IPS DF 4.7 (cell line): ENCODE measurements at regions not wholly inside any gene's neighbourhood (a gene's known extent, or its start where the extent isn't known, plus 50 kb on each side); places are given as distances from the start of the nearest gene placed in this dataset.
"Not testable (repeated sequence)": the region's sequence is repeated elsewhere in the genome, so short reads cannot be mapped to it uniquely, and the experiment has no call there.

ENCODE experiments used
- DNase-seq: peaks from one replicate; pipeline ENCODE4 v3.0.0-alpha.2; 2013; ENCODE audit warnings: low spot score; ENCODE audit errors: extremely low read depth

DNA sequence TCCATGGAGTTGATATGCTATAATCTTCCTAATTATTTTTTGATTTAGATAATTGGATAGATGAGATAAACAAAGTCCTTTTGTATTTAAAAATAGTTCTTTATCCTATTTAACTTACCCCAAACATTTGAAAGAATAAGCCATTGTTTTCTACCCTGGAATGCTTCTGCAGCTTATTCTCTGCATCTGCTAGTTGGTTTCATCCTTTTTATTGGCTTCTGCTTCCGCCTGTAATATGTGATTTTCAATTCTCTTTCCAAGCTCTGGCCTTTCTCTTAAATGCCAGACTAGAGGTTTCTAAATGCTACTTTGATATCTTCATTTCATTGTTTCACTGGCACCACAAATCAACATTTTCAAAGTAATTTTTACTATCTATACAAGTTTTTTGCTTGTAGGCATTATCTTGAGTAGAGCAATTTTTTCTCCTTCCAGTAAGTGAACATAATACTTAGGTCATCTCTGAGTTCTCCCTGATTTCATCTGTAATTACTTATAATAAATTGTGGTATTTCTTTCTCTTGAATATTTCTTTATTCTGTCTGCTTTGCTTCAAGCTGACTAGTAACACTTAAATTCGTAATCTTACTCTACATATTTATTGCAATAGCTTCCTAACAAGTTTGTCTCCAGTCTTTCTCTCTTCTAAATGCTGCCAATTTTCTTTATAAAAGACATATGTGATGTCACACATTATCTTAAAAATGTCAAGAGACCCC, 958.4 kb downstream of the SLC6A15 start:
- no peak for DNase-seq

DNA sequence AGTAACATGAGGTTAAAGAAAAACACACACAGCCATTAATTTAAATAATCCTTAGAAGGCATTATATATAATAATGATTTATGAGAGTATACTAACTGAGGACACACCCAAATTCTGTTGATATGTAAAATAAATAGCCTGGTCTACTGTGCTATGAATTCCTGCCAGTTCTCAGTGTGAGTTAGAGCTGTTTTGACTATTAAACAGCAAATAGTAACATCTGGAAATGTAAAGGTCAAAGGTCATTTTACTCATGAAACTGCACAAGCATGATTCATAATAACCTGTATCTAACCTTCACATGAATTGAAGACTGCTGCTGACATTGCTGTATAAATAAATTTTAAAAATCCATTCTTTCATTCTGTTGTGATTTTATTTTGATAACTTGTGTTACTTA, 966.7 kb downstream of the SLC6A15 start:
- no peak for DNase-seq

DNA sequence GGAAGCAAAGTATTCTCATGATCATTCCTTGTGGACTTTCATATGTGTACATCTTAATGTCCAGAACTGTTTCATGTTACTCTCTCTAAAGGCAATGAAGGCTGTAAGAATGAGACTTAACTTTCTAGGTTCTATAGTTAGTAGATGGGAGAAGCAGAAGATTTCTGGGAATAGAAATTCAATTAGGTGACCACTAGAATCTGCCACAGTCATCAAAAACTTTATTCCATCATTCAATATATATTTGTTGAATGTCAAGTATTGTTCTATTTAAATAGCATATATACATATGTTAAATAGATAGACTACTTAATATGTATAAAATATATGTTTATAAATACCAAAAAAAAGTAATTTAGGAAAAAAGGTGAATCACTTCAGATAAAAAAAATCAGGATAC, 972.9 kb downstream of the SLC6A15 start:
- no peak for DNase-seq

DNA sequence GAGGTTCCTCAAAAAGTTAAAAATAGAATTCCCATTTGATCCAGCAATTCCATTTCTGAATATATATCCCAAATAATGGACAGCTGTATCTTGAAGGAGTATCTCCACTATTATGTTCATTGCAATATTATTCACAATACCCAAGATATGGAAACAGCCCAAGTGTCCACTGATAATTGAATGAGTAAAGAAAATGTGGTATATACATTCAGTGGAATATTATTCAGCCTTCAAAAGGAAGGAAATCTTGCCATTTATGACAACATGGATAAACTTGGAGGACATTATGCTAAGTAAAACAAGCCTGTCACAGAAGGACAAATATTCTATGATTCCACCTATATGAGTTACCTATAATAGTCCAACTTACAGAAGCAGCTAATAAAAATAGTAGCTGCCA, 979.0 kb downstream of the SLC6A15 start:
- no peak for DNase-seq

DNA sequence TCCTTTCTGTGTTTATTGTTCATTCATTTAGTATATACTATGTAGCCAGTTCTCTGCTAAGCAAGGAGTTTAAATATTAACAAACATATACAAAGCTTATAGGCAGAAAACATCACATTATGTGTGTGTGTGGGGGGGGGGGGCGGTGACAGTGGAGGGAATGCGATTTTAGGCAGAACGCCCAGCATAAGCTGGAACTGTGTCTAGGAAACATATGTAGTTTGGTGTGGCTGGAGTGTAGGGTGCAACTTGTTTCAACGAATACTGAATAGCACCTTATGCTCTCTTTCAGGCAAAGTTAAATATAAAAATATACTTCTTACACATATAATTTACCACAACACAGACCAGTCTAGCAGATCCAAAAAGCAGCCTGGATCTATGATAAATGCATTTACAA, 980.6 kb downstream of the SLC6A15 start:
- DNase-seq: no peak

DNA sequence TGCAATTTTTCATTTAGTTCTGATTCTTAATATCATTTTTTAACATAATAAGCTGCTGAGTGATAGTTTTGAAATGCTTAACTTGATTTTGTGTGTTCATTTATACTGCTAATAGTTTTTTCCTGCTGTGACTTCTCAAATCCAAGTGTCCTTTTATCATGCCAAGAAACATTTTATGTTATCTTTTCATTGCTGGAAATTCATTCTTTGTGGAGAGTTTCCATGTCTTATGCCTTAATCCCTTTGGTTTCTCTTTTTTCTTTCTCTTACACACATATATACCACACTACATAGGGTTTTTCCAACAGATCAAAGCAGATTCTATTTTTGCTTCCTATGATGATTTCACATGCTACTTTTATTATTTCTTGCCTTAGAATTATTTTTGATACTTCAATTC, 981.1 kb downstream of the SLC6A15 start:
- DNase-seq: no peak

DNA sequence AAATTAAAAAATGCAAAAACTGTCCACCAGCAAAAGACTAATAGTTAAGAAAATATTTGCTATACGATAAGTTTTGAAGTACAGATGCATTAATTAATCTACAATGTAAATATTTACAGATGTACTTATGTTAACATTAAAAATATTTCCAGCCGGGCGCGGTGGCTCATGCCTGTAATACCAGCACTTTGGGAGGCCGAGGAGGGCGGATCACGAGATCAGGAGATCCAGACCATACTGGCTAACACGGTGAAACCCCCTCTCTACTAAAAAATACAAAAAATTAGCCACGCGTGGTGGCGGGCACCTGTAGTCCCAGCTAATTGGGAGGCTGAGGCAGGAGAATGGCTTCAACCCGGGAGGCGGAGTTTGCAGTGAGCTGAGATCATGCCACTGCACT, 982.8 kb downstream of the SLC6A15 start:
- DNase-seq: not testable (repeated sequence)

DNA sequence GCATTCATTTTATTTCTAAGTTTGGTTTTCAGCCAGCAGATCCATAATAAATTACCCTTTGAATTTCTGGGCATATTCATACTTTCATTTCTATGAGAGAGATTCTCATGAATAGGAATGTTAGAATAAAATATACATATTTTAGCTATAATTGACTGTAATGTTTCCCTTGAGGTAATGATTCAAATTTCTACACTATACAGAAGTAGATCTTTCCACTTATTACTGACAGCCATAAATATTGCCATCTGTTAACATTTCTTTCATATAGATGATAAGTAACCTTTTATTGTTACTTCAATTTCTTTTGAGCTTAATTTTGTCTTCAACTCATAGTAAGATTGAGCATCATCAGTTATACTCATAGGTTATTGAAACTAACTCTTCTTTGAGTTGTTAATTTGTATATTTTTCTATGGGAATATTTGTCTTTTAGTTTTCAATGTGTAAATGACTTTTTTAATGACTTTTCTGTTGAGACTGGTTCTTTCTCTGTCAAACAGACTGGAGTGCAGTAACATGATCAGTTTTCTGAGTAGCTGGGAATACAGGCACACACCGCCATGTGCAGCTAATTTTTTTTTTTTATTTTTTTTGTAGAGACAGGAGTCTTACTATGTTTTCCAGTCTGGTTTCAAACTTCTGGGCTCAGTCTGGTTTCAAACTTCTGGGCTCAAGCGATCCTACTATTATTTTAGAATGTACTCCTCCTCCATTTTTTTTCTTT, 991.6 kb downstream of the SLC6A15 start:
- no peak for DNase-seq

DNA sequence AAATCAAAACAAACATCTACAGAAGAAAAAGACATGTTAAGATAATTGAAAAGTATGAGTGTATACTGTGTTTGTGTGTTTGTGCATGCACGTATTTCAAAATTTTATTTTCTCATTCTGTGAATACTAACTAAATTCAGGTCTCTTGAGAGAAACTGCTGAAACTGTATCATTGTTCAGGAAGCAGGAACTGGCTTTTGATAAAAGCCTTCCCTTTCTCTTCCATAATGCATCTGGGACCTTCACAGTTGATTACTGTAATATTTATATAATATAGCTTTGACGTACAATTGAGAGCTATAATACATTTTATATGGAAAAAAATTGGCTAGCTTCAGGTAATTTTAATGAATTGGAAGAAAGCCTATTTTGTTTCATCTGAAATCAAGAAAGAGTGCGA, 993.5 kb downstream of the SLC6A15 start:
- no peak for DNase-seq

DNA sequence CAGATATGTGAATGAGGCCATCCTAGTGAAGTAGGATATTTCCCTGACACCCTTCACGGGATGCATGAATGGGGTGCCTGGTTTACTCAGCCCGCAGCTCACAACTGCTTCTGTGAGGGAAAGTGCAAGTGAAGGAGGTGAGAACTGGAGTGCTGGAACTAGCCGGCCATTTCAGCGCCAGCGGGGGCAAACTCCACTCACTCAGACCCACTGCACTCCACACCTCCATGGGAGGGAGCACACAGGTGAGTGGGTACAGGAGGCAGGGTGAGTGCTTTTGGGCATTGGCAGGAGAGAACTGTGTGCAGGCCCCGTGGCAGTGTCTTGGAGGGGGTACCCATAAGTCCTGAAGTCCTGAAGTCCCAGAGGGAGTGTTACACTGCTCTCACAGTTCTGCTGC, 1008.4 kb downstream of the SLC6A15 start:
- DNase-seq: no peak

DNA sequence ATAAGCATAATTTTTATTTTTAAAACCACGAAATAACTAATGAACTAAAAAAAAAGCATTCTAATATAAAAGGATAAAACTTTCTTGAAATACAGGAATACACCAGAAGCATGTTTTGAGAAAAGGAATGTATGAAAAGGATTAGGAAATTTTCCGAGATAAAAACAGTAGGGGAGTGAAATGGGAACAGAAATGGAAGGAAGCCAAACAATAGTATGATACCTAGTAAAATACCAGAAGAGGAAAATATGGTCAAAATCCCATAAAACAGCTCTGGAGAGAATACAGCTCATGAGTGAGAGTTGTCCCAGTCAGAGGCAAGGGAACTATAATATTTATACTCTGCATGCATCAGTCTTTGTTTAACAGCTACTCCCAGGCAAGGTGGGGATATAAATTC, 1016.2 kb downstream of the SLC6A15 start:
- no peak for DNase-seq

DNA sequence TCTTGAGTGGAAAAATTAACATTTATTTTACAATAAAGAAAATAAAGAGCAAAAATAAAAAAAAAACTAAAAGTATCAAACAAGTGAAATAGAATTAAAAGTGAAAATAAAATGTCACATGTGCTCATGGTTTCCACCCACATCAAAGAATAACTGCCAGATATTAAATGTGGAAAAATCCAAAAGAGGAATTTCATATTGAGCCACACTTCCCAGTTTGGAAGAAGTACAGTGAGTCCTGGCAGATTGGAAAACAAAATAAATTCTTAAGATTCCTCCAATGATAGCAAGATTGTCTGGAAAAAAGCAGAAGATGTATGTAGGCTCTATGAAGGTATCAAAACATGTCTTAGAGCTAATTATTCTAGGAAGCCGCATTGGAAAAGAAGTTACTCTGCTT, 1019.5 kb downstream of the SLC6A15 start:
- DNase-seq: no peak

DNA sequence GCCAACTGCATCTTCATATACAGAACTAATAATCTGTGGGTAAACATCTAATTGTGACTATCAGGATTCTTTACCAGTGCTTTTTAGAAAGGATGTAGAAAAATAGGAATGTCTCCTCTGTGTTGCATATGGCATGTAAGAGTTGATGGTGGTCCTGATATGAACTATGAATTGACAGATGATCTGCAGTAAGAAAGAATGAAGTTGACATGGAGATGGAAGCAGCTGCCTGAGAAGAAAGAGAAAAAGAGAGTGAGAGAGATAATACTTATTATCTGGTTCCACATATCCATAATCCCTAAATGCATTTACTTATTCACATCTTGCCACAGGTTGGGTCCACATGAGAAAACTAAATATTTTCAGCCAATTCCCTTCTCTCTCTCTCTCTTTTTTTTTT, 1022.9 kb downstream of the SLC6A15 start:
- no peak for DNase-seq

DNA sequence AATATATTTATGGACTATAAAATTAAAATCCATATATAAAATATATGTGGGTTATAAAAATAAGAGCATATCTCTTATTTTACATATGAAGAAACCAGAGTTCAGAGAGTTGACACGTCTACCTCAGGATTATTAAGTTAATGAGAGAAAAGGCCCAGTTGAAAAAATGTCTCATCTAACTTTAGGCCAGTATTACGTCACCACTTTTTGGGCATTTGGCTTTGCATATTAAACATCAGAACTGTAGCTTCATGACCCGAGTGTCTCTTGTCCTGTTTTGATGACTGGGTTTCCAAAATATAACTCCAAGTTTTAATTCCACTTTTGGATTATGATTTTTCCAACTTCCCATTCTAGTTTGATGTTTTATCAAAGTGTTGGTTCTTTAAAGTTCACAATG, 1026.1 kb downstream of the SLC6A15 start:
- no peak for DNase-seq

DNA sequence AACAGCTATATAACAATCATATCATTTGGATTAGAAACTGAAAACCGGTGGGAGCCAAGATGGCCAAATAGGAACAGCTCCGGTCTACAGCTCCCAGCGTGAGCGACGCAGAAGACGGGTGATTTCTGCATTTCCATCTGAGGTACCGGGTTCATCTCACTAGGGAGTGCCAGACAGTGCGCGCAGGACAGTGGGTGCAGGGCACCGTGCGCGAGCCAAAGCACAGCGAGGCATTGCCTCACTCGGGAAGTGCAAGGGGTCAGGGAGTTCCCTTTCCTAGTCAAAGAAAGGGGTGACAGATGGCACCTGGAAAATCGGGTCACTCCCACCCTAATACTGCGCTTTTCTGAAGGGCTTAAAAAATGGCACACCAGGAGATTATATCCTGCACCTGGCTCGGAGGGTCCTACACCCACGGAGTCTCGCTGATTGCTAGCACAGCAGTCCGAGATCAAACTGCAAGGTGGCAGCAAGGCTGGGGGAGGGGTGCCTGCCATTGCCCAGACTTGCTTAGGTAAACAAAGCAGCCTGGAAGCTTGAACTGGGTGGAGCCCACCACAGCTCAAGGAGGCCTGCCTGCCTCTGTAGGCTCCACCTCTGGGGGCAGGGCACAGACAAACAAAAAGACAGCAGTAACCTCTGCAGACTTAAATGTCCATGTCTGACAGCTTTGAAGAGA, 1041.5 kb downstream of the SLC6A15 start:
- DNase-seq: not testable (repeated sequence)

DNA sequence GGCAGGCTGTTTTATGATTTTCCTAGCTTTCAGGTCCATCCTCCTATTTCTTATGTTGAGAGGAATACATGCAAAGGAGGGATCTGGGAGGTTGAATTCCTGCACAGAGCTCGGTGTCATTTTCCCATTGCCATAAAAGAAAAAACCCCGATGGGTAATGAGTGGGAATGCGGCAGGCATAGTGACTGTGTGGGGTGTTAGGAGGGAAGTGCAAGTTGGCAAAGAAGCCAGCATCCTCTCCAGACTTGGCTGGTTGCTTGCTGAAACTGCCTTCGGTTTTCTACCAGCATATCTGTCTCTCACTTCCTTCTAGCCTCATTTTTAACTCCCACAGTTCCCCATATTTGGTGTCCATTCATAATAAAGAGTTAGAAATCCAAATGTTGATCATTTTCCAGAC, 1046.1 kb downstream of the SLC6A15 start:
- DNase-seq: no peak

DNA sequence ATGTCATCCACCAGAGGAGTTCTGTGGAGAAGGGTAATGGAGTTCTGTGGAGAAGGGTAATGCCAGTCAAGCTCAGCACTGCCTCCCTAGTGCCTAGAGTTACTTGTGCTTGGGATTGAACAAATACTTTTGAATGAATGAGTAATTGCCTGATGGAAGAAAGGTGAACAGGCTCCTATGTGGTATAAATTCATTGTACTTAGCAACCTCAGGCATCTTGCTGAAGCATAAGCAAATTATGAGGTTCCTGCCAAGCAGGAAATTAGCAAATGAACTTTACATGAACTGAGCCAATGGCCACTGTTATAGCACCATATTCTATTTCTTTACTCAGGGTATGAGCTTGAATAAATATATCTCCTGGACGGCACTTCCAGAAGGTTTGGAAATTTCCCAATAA, 1047.2 kb downstream of the SLC6A15 start:
- DNase-seq: no peak

DNA sequence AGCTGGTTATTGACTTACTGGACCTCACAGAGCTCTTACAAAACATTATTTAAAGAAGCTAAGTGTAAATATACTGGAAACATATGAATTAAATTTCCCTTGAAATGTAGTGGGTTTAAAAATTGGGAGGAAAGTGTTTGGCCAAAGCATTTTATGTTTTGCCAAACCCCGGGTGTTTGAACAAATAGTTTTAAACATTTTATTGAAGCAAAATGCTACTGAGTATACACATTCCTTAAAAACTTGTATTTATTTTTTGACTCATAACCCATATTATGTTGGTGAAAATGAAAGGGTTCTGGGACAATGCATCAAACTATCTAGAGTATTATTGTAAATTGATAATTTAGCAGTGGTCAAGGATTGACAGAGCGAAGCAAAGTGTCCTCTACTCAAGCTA, 1048.5 kb downstream of the SLC6A15 start:
- DNase-seq: no peak

DNA sequence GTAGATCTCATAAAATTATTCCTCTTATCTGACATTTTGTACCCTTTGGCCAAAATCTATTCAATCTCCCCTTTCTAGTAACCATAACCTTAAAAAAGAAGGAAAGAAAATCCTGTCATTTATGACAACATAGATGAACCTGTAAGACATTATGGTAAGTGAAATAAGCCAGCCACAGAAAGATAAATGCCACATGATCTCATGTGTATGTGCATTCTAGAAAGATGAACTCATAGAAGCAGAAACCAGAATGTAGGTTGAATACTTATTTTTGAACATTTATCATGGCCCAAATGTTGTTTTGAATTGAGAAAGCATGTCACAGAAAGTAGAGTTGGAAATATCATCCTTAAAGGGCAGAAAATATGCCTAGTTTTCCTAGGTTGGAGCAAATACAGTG, 1053.6 kb downstream of the SLC6A15 start:
- DNase-seq: no peak

DNA sequence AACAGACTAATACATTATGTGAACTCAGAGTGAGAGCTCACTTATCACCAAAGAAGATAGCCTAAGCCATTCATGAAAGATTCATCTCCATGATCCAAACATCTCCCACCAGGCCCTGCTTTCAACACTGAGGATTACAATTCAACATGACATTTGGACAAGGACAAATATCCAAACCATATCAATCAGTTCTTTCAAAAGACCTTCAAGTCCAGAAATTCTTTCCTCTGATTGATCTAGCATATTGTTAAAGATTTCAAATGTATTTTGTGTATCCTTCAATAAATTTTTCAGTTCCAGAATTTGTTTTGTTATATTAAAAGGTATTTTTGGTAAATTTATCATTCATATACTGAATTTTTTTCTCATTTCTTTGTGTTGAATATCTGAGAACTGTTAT, 1055.8 kb downstream of the SLC6A15 start:
- no peak for DNase-seq

DNA sequence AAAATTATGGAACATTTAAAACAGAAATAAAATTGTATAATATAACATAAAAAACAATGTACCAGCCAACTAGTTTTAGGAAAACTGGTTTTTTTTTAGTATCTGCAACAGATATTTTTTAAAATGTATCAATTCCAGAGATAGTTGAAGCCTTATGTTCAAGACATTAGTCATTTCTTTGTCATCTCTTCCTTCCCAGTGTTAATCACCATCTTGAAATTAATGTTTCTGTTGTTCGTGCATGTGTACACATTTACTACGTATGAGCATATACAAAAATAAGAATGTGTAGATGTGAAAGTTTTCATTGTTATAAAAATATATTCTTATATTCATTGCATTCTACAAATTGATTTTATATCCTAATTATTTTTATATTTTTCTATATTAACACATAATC, 1062.1 kb downstream of the SLC6A15 start:
- DNase-seq: no peak

DNA sequence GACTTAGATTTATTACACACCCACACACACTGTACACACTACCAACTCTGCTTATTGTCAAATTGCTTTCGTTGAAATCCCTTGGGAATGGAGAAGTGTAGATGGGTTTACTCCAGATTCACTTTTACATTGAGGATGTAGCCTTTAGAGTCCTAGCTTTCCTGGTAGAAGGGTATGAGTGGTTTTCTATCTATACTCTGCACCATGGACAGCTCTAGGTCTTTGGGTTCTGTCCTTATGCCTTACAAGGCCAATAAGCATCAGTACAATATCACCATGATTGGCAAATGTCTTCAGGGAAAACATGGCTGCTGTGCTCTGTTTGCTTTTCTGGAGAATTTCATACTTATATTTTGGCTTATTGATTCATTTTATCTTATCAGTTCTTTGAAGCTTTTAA, 1063.9 kb downstream of the SLC6A15 start:
- no peak for DNase-seq

DNA sequence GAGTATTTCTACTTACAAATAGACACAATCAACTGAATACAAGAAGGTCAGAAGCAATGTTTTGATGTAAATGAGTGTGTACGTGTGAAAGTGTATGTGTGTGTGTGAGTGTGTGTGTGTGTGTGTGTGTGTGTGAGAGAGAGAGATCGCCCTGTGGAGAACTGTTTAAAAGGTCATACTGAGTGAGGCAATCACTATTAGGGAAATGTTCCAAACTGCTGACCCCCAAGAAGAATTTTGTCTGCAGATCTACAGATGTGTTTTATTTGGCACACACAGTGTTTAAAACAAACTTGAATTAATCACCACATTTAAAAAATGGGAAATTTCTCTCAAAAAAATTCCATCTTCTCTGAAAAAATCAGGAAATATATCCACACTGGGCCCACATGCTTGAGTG, 1069.1 kb downstream of the SLC6A15 start:
- no peak for DNase-seq
